ENCODE measurements at regions not wholly inside any gene's neighbourhood (a gene's known extent, or its start where the extent isn't known, plus 50 kb on each side); places are given as distances from the start of the nearest gene placed in this dataset.
A peak's percentile ranks its signal among the peaks of the same experiment; 100 is the strongest.

DNA sequence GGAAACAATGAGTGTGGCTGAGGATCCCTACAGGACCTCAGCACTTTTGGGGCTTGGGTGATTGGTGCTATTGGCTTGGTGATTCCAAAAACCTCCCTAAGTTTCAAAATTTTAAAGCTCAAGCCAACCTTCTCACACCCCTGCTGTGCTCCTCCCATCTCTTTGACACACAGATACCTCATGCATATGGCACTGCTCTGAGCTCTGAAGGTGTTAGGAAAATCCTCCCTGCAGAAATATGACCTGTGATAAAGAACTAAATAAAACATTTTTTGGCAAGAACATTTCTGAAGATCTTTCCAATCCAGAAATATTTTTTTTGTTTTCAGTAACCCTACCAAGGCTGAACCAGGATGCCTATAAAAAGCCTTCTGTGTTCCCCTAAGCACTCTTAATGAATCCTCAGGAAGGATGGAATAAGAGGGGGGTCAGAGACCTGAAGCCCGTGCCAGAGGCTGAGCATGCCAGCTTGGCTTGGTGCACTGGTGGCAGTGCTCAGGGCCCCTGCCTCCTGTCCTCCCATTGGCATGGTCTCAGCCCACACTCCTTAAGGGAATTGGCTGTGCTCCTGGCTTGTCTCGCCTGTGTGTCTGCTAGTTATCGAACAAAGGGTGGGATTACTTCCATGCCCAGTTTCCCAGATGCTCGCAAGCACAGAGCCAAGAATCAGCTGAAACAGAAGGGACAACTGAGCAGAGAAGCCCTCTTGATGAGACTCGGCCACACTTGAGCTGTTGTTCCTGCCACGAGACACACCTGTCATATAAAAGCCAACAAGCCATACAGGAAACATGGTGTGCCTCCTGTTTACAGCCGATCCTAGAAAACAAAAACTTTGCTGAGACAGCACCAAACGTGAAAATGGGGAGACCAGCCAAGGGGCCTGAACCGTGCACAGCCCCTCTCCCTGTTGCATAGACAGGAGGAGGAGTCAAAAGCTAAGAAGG is 132.7 kb upstream of the EEA1 start:
- H3K27me3 Mint-ChIP-seq (ENCODE audit: unreplicated experiment) = peaks cover 4% of the 10 kb centered on the region
- peak overlapping the region; percentile 92 for H3K27ac Mint-ChIP-seq (ENCODE audit: unreplicated experiment)
- no peaks in the 10 kb centered on the region for H3K9me3 Mint-ChIP-seq (ENCODE audit: unreplicated experiment)
- H3K4me3 Mint-ChIP-seq (ENCODE audit: unreplicated experiment) = peak overlapping the region; percentile 59
- H3K4me1 Mint-ChIP-seq (ENCODE audit: unreplicated experiment) = peaks cover 28% of the 10 kb centered on the region
- DNase-seq (ENCODE audit: extremely low spot score, unreplicated experiment) = no peak
- H3K36me3 Mint-ChIP-seq (ENCODE audit: unreplicated experiment) = no peaks in the 10 kb centered on the region
- TF ChIP-seq, protein P1, sequence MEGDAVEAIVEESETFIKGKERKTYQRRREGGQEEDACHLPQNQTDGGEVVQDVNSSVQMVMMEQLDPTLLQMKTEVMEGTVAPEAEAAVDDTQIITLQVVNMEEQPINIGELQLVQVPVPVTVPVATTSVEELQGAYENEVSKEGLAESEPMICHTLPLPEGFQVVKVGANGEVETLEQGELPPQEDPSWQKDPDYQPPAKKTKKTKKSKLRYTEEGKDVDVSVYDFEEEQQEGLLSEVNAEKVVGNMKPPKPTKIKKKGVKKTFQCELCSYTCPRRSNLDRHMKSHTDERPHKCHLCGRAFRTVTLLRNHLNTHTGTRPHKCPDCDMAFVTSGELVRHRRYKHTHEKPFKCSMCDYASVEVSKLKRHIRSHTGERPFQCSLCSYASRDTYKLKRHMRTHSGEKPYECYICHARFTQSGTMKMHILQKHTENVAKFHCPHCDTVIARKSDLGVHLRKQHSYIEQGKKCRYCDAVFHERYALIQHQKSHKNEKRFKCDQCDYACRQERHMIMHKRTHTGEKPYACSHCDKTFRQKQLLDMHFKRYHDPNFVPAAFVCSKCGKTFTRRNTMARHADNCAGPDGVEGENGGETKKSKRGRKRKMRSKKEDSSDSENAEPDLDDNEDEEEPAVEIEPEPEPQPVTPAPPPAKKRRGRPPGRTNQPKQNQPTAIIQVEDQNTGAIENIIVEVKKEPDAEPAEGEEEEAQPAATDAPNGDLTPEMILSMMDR (IDR thresholded peaks at IDR 0.05) = no peak

DNA sequence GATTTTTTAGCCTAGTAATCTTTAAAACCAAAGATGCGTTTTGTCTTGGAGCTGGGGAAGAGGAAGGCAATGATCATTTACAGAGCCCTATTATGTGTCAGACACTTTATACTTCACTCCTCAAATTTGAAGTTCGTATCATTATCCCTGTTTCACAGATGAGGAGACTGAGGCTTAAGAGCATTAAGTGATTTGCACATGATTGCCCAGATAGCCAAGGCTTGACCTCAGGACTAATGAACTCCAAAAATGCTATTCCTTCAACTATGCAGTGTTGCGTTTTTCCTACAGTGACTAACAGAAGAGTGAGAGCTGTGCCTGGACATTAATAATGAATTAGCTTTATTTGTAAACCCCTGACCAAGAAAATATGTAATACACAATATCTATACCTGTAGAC is 136.8 kb upstream of the EEA1 start:
- Mint-ChIP-seq H3K4me3 (ENCODE audit: unreplicated experiment) (no peak overlapping the region), H3K27me3 (ENCODE audit: unreplicated experiment) (no peaks in the 10 kb centered on the region), H3K27ac (ENCODE audit: unreplicated experiment) (no peak overlapping the region), H3K4me1 (ENCODE audit: unreplicated experiment) (peaks cover 16% of the 10 kb centered on the region), H3K9me3 (ENCODE audit: unreplicated experiment) (no peaks in the 10 kb centered on the region), H3K36me3 (ENCODE audit: unreplicated experiment) (no peaks in the 10 kb centered on the region)
- DNase-seq (ENCODE audit: extremely low spot score, unreplicated experiment) = no peak
- TF ChIP-seq, protein P1 (IDR thresholded peaks at IDR 0.05) = no peak

DNA sequence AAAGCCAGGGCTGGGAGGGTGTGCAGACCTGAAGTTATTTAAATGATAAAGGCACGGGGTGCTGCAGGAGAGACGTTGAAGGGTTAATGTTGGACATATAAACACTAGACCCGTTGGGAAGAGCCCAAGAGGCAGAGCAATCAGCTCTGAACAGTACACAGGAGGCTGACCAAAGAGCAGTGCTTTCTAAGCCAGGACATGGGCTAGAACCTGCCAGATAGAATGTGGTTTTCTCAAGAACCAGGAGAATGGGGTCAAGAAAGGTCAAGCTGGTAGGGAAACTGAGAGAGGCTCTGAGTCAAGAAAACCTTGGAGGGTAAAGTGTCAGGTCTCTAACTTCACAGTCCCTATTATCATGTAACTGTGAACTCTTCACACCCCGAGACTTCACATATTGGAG is 143.2 kb upstream of the EEA1 start:
- Mint-ChIP-seq H3K27me3 (ENCODE audit: unreplicated experiment) (no peaks in the 10 kb centered on the region), H3K4me3 (ENCODE audit: unreplicated experiment) (no peak overlapping the region), H3K9me3 (ENCODE audit: unreplicated experiment) (no peaks in the 10 kb centered on the region), H3K27ac (ENCODE audit: unreplicated experiment) (no peak overlapping the region), H3K4me1 (ENCODE audit: unreplicated experiment) (no peaks in the 10 kb centered on the region), H3K36me3 (ENCODE audit: unreplicated experiment) (no peaks in the 10 kb centered on the region)
- DNase-seq (ENCODE audit: extremely low spot score, unreplicated experiment) = no peak
- TF ChIP-seq, protein P1 (IDR thresholded peaks at IDR 0.05) = no peak

DNA sequence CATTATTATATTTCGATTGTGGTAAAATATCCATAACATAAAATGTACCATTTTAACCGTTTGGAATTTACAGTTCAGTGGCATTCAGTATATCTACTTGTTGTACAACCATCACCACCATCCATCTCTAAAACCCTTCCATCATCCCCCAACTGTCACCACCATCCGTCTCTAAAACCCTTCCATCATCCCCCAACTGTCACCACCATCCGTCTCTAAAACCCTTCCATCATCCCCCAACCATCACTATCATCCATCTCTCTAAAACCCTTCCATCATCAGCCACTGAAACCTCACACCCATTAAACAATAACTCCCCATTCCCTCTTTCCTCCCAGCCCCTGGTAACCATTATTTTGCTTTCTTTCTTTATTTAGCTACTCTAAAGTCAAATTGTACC is 144.2 kb upstream of the EEA1 start:
- H3K4me3 Mint-ChIP-seq (ENCODE audit: unreplicated experiment) = no peak overlapping the region
- H3K4me1 Mint-ChIP-seq (ENCODE audit: unreplicated experiment) = no peaks in the 10 kb centered on the region
- H3K27ac Mint-ChIP-seq (ENCODE audit: unreplicated experiment) = no peak overlapping the region
- H3K27me3 Mint-ChIP-seq (ENCODE audit: unreplicated experiment) = no peaks in the 10 kb centered on the region
- H3K36me3 Mint-ChIP-seq (ENCODE audit: unreplicated experiment) = no peaks in the 10 kb centered on the region
- TF ChIP-seq, protein P1 (IDR thresholded peaks at IDR 0.05) = no peak
- DNase-seq (ENCODE audit: extremely low spot score, unreplicated experiment) = no peak
- H3K9me3 Mint-ChIP-seq (ENCODE audit: unreplicated experiment) = no peaks in the 10 kb centered on the region

DNA sequence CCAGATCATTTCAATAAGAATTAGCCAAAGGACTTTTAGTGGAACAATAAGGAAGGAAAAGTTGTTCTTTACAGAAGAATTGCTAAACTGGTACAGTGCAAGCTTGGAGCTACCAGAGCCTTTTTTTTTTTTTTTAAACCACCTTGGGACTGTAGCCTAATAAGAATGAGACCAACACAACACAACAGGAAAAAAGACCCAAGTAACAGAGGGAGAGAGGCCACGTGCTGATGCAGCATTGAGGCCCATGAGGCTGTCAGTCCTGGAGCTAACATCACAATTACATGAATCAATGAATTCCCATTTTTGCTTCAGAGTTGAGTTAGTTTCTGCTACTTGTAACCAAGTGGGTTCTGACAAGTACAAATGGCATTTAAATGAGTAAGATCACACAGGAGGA is 149.0 kb upstream of the EEA1 start:
- H3K9me3 Mint-ChIP-seq (ENCODE audit: unreplicated experiment) = peaks cover 4% of the 10 kb centered on the region
- no peak overlapping the region for H3K4me3 Mint-ChIP-seq (ENCODE audit: unreplicated experiment)
- H3K27ac Mint-ChIP-seq (ENCODE audit: unreplicated experiment) = no peak overlapping the region
- TF ChIP-seq, protein P1 (IDR thresholded peaks at IDR 0.05) = no peak
- no peaks in the 10 kb centered on the region for H3K36me3 Mint-ChIP-seq (ENCODE audit: unreplicated experiment)
- H3K27me3 Mint-ChIP-seq (ENCODE audit: unreplicated experiment) = no peaks in the 10 kb centered on the region
- H3K4me1 Mint-ChIP-seq (ENCODE audit: unreplicated experiment) = peaks cover 28% of the 10 kb centered on the region
- no peak for DNase-seq (ENCODE audit: extremely low spot score, unreplicated experiment)
